HG02588 (cell line): ENCODE measurements at regions not wholly inside any gene's neighbourhood (a gene's known extent, or its start where the extent isn't known, plus 50 kb on each side); places are given as distances from the start of the nearest gene placed in this dataset.

Experiments
- ATAC-seq: cut with Tn5 transposase; IDR thresholded peaks from one replicate; pipeline ENCODE4 v1.9.1; 2021; ENCODE audit warnings: mild to moderate bottlenecking, moderate library complexity; ENCODE audit not compliant: unreplicated experiment

- ATAC-seq = no peak
Observed at GRCh38 chr7:82567356-82567755, 123.8 kb upstream of the CACNA2D1 start.

- ATAC-seq = no peak
Observed at GRCh38 chr7:82566752-82567151, 123.2 kb upstream of the CACNA2D1 start.

GRCh38 chr7:82562716-82563404, 119.3 kb upstream of the CACNA2D1 start:
- no peak for ATAC-seq

- no peak for ATAC-seq
Observed at GRCh38 chr7:82559193-82559805, 115.7 kb upstream of the CACNA2D1 start.

GRCh38 chr7:82549616-82550285, 106.2 kb upstream of the CACNA2D1 start:
- ATAC-seq = no peak

GRCh38 chr7:82548141-82548688, 104.6 kb upstream of the CACNA2D1 start:
- no peak for ATAC-seq

GRCh38 chr7:82542665-82543064, 99.1 kb upstream of the CACNA2D1 start:
- no peak for ATAC-seq

- ATAC-seq = no peak
Observed at GRCh38 chr7:82539969-82540368, 96.4 kb upstream of the CACNA2D1 start.

GRCh38 chr7:82534684-82535083, 91.1 kb upstream of the CACNA2D1 start:
- ATAC-seq = no peak

- no peak for ATAC-seq
Observed at GRCh38 chr7:82530361-82530760, 86.8 kb upstream of the CACNA2D1 start.

GRCh38 chr7:82528577-82529310, 85.2 kb upstream of the CACNA2D1 start:
- ATAC-seq = no peak

GRCh38 chr7:82527851-82528250, 84.3 kb upstream of the CACNA2D1 start:
- ATAC-seq = no peak

- no peak for ATAC-seq
Observed at GRCh38 chr7:82521906-82522445, 78.4 kb upstream of the CACNA2D1 start.

GRCh38 chr7:82517050-82517449, 73.5 kb upstream of the CACNA2D1 start:
- no peak for ATAC-seq

- no peak for ATAC-seq
Observed at GRCh38 chr7:82511542-82511941, 68.0 kb upstream of the CACNA2D1 start.

- no peak for ATAC-seq
Observed at GRCh38 chr7:82507976-82508677, 64.5 kb upstream of the CACNA2D1 start.

GRCh38 chr7:82507365-82507975, 63.9 kb upstream of the CACNA2D1 start:
- no peak for ATAC-seq

GRCh38 chr7:82506702-82507101, 63.1 kb upstream of the CACNA2D1 start:
- no peak for ATAC-seq

GRCh38 chr7:82506208-82506607, 62.6 kb upstream of the CACNA2D1 start:
- ATAC-seq = no peak

GRCh38 chr7:82501346-82501745, 57.8 kb upstream of the CACNA2D1 start:
- ATAC-seq = no peak
